CD4-positive, alpha-beta T cell treated with Interleukin-6 for 4 hours (primary cell): ENCODE measurements at regions not wholly inside any gene's neighbourhood (a gene's known extent, or its start where the extent isn't known, plus 50 kb on each side); places are given as distances from the start of the nearest gene placed in this dataset.
"Not testable (repeated sequence)": the region's sequence is repeated elsewhere in the genome, so short reads cannot be mapped to it uniquely, and the experiment has no call there.

Experiments used
- DNase-seq: peaks from one replicate; pipeline ENCODE4 v3.0.0-alpha.2; 2020; ENCODE audit warnings: mixed read lengths

- no peak for DNase-seq
Measured at GRCh38 chr11:92024788-92025187, 199.8 kb upstream of the FAT3 start.

- no peak for DNase-seq
Measured at GRCh38 chr11:92022499-92022898, 202.1 kb upstream of the FAT3 start.

GRCh38 chr11:92018332-92018731 is 206.3 kb upstream of the FAT3 start:
- no peak for DNase-seq

DNA sequence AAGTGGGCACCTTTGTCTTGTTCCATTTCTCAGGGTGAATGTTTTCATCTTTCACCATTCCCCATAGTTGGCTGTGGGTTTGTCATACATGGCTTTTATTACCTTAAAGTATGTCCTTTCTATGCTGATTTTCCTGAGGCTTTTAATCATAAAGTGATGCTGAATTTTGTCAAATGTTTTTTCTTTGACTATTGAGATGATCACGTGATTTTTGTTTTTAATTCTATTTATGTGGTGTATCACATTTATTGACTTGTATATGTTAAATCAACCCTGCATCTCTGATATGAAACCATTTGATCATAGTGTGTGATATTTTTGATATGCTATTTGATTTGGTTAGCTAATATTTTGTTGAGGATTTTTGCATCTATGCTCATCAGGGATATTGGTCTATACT is 216.4 kb upstream of the FAT3 start:
- DNase-seq: no peak

DNA sequence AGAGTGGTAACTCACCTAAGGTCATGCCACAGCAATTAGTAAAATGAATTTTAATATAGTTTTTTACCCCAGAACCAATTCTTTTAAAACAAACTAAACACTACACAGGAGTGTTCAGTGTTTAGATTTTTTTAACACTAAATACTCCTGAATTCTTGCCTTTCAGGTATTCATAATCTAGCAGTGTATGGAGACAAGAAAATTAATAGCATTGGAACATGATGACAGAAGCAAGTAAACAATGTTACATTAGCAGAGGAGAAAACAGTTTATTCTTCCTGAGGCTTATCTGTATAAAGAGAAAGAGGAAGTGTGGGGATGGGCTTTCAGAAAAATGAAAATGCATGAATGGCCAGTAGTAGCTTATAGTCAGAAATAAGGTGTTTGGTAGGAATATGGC is 222.1 kb upstream of the FAT3 start:
- DNase-seq: no peak

DNA sequence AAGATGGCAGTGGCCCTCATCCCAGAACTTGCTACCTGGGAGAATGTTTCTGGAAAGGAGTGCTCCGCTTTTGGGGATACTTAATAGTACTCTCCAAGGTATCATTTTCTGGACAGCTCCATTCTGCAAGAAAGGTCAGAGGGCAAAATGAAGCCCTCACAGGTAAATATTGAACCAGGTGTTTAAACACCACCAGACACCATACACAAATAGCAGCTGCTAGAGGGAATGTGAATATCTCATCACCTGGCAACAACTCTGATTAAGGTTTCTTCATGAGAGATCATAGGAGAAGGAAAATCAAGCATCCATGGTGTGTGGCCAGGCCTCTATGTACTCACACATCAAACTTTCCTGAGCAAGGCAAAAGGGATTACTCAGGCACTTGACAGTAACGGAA is 226.1 kb upstream of the FAT3 start:
- DNase-seq: no peak

DNA sequence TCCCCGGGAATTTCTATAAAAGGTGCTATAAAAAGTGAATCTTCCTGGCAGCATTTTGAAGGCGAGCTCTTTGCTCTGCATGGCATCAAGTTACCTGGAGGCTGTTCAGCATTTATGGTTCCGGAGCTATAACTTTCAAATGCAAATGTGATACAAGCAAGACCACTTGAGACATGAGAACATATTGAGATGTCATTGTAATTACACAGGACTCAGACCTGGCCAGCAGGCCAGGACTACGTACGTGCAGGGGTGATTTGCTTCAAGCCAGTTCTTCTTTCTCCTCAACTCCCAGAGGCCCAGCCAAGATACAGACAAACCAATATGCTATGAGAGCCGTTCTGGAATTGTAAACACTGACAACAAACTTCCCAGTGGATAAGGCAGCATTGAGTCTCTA is 227.4 kb upstream of the FAT3 start:
- DNase-seq: no peak

DNA sequence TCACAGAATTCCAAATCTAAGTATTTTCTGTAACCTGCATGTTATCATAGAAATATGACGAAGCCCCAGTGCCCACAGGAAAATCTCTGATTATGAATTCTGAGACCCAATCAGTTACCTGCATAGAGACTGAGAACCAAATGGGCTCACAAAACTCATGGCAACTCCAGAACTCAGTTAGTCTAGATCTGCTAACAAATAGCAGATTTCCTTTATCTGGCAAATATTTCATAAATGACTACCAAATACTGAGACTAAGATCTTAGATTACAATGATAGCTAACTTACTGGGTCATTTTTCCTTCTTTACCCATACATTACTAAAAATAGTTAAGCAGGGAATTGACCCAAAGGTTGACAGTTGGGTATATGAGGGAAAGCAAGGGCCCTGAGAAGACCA is 228.1 kb upstream of the FAT3 start:
- no peak for DNase-seq

DNA sequence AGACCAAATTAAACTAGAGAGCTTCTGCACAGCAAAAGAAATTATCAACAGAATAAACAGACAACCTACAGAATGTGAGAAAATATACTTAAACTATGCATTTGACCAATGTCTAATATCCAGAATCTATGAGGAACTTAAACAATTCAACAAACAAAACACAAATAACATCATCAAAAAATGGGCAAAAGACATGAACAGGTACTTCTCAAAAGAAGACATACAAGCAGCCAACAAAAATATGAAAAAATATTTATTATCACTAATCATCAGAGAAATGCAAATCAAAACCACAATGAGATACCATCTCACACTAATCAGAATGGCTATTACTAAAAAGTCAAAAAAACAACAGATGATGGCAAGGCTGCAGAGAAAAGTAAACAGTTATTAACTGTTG is 236.2 kb upstream of the FAT3 start:
- DNase-seq: not testable (repeated sequence)

- no peak for DNase-seq
Measured at GRCh38 chr11:91986218-91986617, 238.4 kb upstream of the FAT3 start.

- DNase-seq: no peak
Measured at GRCh38 chr11:91984033-91984584, 240.5 kb upstream of the FAT3 start.

DNA sequence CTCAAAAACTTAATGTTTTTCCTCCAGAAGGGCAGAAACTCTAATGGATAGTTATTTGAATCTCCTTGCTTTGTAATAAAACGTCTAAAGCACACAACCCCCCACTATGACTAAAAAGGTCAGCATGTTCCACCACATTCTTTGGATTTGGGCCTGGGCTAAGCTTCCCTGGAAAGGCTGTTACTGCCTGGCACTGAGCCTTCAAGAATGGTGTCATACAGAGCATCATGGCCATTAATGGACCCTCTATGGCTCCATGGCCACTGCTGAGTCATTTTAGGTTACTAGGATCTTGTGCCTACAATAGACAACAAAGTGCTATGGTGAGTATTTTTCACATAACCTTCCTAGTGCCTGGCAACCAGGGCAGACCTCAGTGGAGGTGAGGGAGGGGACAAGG is 242.6 kb upstream of the FAT3 start:
- no peak for DNase-seq

GRCh38 chr11:91979775-91980174 is 244.8 kb upstream of the FAT3 start:
- no peak for DNase-seq

- DNase-seq: no peak
Measured at GRCh38 chr11:91978747-91979146, 245.9 kb upstream of the FAT3 start.

DNA sequence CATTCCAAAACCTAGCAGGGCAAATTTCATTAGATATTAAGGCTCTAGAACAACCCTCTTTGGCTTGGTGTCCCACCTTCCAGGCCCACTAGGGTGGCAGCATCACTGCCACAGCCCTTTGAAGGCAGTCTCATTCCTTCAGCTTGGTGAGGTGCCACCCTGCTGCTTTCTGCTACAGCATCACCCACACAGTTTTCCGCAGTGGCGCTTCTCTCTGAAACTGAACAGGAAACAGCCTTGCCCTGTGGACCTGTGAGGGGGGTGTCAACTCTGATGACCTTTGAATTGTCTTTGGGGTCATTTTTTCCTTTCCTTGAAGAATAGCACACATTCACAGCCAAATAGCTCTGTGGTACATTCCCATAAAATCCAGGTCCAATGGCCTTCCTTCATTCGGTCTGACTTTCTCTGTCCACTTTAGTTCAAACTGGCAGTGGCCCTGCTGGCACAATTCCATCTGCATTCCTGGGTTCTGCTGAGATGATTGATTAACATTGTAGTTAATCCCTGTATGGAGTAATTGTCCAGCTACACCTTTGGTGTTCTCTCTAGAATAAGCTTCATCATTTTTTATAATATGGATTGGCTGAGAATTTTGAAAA is 251.9 kb upstream of the FAT3 start:
- DNase-seq: no peak

- no peak for DNase-seq
Measured at GRCh38 chr11:91970624-91971023, 254.0 kb upstream of the FAT3 start.

DNA sequence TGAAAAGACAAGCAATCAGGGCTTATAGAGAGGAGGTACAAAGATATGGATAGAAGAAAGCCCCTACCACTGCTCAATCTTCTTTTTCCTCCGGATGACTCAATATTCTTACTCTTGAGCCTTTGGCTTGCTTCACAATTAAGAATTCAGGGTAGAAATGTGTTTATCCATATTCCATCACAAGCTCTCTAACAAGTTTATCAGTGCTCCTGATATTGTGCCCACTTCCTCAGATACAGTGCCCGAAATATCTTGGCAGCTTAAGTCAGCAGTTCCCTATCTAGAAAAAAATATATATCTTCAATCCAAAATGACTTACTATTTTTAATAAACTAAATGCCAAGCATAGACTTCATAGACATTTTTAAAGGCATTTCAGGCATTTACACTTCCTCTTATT is 255.1 kb upstream of the FAT3 start:
- DNase-seq: no peak

- DNase-seq: no peak
Measured at GRCh38 chr11:91967691-91968045, 256.9 kb upstream of the FAT3 start.

- DNase-seq: no peak
Measured at GRCh38 chr11:91967026-91967690, 257.5 kb upstream of the FAT3 start.

GRCh38 chr11:91966368-91966767 is 258.2 kb upstream of the FAT3 start:
- DNase-seq: no peak

DNA sequence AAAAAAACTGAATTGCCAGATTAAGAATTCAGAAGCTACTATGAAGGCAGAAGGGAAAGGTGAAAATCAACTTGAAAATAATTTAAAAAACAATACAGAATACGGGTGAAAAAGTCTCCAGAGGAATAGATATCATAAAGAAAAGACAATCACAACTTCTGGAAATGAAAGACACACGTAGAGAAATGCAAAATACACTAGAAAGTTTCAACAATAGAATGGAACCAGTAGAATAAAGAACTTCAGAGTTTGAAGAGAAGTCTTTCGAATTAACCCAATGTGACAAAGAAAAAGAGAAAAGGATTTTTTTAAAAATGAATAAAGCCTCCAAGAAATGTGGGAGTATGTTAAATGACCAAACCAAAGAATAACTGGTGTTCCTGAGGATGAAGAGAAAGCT is 263.8 kb upstream of the FAT3 start:
- DNase-seq: no peak

DNA sequence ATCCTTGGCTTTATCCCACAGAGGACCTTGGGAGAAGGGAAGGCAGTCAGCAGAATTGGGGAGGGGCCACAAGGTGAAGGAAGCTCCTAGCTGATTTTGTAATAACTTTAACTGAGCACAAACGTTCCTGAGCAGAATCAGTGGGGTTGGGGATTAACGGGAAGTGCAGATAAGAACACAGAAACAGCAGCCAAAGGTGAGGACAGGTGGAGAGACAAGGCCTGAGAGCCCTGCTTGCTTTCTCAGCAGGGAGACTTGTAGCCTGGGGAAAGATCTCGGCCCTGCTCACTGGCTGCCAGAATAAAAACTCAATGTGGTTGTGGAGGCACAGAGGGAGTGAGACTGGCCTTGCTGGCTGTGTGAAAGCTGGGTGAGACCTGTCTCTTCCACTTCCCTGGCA is 265.2 kb upstream of the FAT3 start:
- DNase-seq: no peak

DNA sequence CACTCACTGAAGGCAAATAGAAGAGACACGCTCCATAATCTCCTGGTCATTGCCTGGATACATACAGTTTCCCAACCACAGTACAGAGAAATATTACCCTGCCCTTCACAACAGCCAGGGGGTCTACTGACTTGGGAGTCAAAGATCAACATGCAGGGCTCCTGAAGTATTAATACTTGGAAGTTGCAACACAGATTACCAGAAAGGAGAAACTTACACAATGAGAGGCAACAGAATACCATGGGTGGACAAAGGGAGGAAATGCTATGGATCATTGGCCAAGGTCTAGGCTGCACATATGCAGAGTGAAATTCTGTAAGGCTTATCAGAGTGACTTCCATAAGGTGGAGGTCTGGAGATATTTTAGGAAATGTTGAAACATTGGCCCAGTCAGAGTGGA is 267.9 kb upstream of the FAT3 start:
- DNase-seq: no peak

- no peak for DNase-seq
Measured at GRCh38 chr11:91955206-91955605, 269.4 kb upstream of the FAT3 start.

GRCh38 chr11:91952056-91952455 is 272.6 kb upstream of the FAT3 start:
- no peak for DNase-seq
